GM23248 (cell line): ENCODE measurements at regions not wholly inside any gene's neighbourhood (a gene's known extent, or its start where the extent isn't known, plus 50 kb on each side); places are given as distances from the start of the nearest gene placed in this dataset.

ENCODE experiments used
- EZH2 ChIP-seq: fragments of 200-600 bp; sonication (generic); IDR thresholded peaks from 2 replicates; pipeline ENCODE4 v1.6.1; 2018; ENCODE audit warnings: antibody characterized with exemption, mild to moderate bottlenecking; ENCODE audit not compliant: insufficient read depth, poor library complexity, severe bottlenecking
- EZH2phosphoT487 ChIP-seq: fragments of 200-600 bp; sonication (generic); IDR thresholded peaks from 2 replicates; pipeline ENCODE4 v1.6.1; 2018; ENCODE audit warnings: antibody characterized with exemption, moderate library complexity, mild to moderate bottlenecking, low read depth; ENCODE audit not compliant: insufficient read depth

GRCh38 chr10:43765516-43765915 is 116.8 kb upstream of the ZNF32 start:
- TF ChIP-seq EZH2, result no peak
- no peak for TF ChIP-seq EZH2phosphoT487
